ENCODE measurements at regions not wholly inside any gene's neighbourhood (a gene's known extent, or its start where the extent isn't known, plus 50 kb on each side); places are given as distances from the start of the nearest gene placed in this dataset.

DNA sequence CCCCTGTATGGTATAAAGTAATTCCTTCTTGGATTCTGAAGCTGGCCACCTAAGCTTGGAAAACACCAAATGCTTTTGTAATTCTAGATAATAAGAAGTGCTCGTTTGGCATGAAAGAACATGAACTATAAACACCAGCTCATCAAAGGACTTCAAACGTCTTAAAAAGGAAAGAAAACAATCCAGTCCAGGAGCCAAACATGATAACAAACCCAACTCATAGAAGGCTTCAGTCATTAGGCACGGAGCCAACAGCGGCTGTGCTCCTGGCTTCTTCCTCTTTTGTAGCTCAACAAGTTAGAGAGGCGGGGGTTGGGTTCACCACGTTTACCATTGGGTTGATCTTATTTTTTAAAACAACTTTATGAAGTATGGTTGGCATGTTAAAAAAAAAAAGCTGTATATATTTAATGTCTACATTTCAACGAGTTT is 56.4 kb upstream of the ECHDC3 start (continued):
- TF ChIP-seq REST (IDR thresholded peaks at IDR 0.05; ENCODE audit: borderline replicate concordance in 1 of 2, low read depth in 1 of 2, low read length in 2 of 2) (no peak), GATA4 (IDR thresholded peaks at IDR 0.05; ENCODE audit: borderline replicate concordance, low read depth) (0 out of 2 replicates have a peak, but pooled peaks have one; percentile 27), BHLHE40 (IDR thresholded peaks at IDR 0.05; ENCODE audit: low read length) (no peak), ZNF34 (CRISPR knock-in tag; IDR thresholded peaks at IDR 0.05; ENCODE audit: borderline replicate concordance) (no peak), ELF3 (CRISPR knock-in tag; IDR thresholded peaks at IDR 0.05) (peak; percentile 41; the same call in 1 of the 2 replicates), ZNF138 (CRISPR knock-in tag; IDR thresholded peaks at IDR 0.05; ENCODE audit: low read depth) (no peak), ZNF549 (CRISPR knock-in tag; IDR thresholded peaks at IDR 0.05) (no peak), CEBPZ (IDR thresholded peaks at IDR 0.05; ENCODE audit: low read length) (no peak), ZNF18 (CRISPR knock-in tag; IDR thresholded peaks at IDR 0.05; ENCODE audit: insufficient replicate concordance) (no peak), ZNF12 (CRISPR knock-in tag; IDR thresholded peaks at IDR 0.05) (no peak), PRDM4 (CRISPR knock-in tag; IDR thresholded peaks at IDR 0.05; ENCODE audit: borderline replicate concordance) (no peak), ZNF263 (CRISPR knock-in tag; IDR thresholded peaks at IDR 0.05) (no peak), ETS1 (CRISPR knock-in tag; IDR thresholded peaks at IDR 0.05) (no peak), TCF7 (IDR thresholded peaks at IDR 0.05; ENCODE audit: low read depth) (peak; percentile 81)
- TF ChIP-seq, protein P1, sequence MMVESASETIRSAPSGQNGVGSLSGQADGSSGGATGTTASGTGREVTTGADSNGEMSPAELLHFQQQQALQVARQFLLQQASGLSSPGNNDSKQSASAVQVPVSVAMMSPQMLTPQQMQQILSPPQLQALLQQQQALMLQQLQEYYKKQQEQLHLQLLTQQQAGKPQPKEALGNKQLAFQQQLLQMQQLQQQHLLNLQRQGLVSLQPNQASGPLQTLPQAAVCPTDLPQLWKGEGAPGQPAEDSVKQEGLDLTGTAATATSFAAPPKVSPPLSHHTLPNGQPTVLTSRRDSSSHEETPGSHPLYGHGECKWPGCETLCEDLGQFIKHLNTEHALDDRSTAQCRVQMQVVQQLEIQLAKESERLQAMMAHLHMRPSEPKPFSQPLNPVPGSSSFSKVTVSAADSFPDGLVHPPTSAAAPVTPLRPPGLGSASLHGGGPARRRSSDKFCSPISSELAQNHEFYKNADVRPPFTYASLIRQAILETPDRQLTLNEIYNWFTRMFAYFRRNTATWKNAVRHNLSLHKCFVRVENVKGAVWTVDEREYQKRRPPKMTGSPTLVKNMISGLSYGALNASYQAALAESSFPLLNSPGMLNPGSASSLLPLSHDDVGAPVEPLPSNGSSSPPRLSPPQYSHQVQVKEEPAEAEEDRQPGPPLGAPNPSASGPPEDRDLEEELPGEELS (CRISPR knock-in tag; IDR thresholded peaks at IDR 0.05): peak; percentile 76
